B cell (primary cell): ENCODE measurements at regions not wholly inside any gene's neighbourhood (a gene's known extent, or its start where the extent isn't known, plus 50 kb on each side); places are given as distances from the start of the nearest gene placed in this dataset.

Experiments used
- ATAC-seq: fragments of 200-7000 bp; cut with Tn5 transposase; one replicate; pipeline ENCODE4 v1.10.0; 2021; ENCODE audit warnings: low read depth, mild to moderate bottlenecking, moderate number of reproducible peaks, moderate library complexity
- CTCF ChIA-PET: fragments of 350-600 bp; sonication (Branson Sonifier 250); formaldehyde crosslinking; loops from one replicate; lab custom pipeline; 2021; ENCODE audit warnings: antibody characterized with exemption, inconsistent platforms; lab: Charles Lee
- POLR2A ChIA-PET: fragments of 350-600 bp; sonication (Branson Sonifier 250); formaldehyde crosslinking; loops from one replicate; lab custom pipeline; 2021; ENCODE audit warnings: antibody characterized with exemption; lab: Charles Lee
- DNase-seq: peaks from one replicate; pipeline ENCODE4 v3.0.0; 2013
- H2AFZ ChIP-seq: 2 replicates; pipeline ENCODE4 v1.6.1; 2012; ENCODE audit warnings: mild to moderate bottlenecking, low read depth, low read length; ENCODE audit not compliant: insufficient read depth, poor library complexity, severe bottlenecking
- H3K27ac ChIP-seq, 2 donors: 1 replicate in 1 of 2; 2 replicates in 1 of 2; pipeline ENCODE4 v1.5.1; 2012 to 2013; ENCODE audit warnings: low read length in 2 of 2, mild to moderate bottlenecking in 2 of 2, moderate library complexity in 1 of 2
- H3K27me3 ChIP-seq, 4 experiments: fragments of 200-600 bp in 1 of 4; sonication (generic) in 1 of 4; replicated peaks in 1 of 4; 1 replicate in 2 of 4; 2 replicates in 2 of 4; pipeline versions ENCODE4 v1.6.1 to v1.7.0; 2013 to 2016; ENCODE audit warnings: low read length in 3 of 4, mild to moderate bottlenecking in 2 of 4, mixed read lengths in 1 of 4, moderate library complexity in 1 of 4; ENCODE audit not compliant: insufficient read depth in 4 of 4, control insufficient read depth in 3 of 4; ENCODE audit errors: control extremely low read depth in 1 of 4
- H3K36me3 ChIP-seq, 2 experiments: replicated peaks in 1 of 2; 1 replicate in 1 of 2; 2 replicates in 1 of 2; pipeline versions ENCODE4 v1.6.1 to v1.7.1; 2013; ENCODE audit warnings: low read length in 1 of 2; ENCODE audit not compliant: insufficient read depth in 2 of 2, control insufficient read depth in 1 of 2; ENCODE audit errors: control extremely low read depth in 1 of 2, extremely low read depth in 1 of 2
- H3K4me1 ChIP-seq, 2 donors: fragments of 200-600 bp in 1 of 2; sonication (generic) in 1 of 2; 1 replicate in 1 of 2; 2 replicates in 1 of 2; pipeline versions ENCODE4 v1.5.1 to v1.6.1; 2013 to 2017; ENCODE audit warnings: low read length in 2 of 2; ENCODE audit not compliant: control insufficient read depth in 2 of 2, insufficient read depth in 2 of 2
- H3K4me2 ChIP-seq: replicated peaks from 2 replicates; pipeline ENCODE3; 2012; ENCODE audit warnings: mild to moderate bottlenecking, low read depth, low read length; ENCODE audit not compliant: poor library complexity, severe bottlenecking
- H3K4me3 ChIP-seq, 5 experiments: fragments of 200-600 bp in 1 of 5; sonication (generic) in 1 of 5; 1 replicate in 3 of 5; 2 replicates in 2 of 5; pipeline versions ENCODE4 v1.5.1 to v1.7.0; 2011 to 2016; ENCODE audit warnings: low read length in 4 of 5, mild to moderate bottlenecking in 4 of 5, low read depth in 2 of 5, control low read depth in 1 of 5, moderate library complexity in 1 of 5; ENCODE audit not compliant: insufficient read depth in 1 of 5; ENCODE audit errors: control extremely low read depth in 1 of 5, extremely low read depth in 1 of 5
- H3K79me2 ChIP-seq: fragments of 200-600 bp; sonication (generic); one replicate; pipeline ENCODE4 v1.6.0; 2016; ENCODE audit warnings: low read length; ENCODE audit not compliant: control insufficient read depth, insufficient read depth
- H3K9ac ChIP-seq: fragments of 200-600 bp; sonication (generic); 2 replicates; pipeline ENCODE4 v1.6.1; 2017; ENCODE audit warnings: mild to moderate bottlenecking, low read length, moderate library complexity
- H3K9me3 ChIP-seq, 3 donors: one replicate each; pipeline versions ENCODE4 v1.6.1 to v1.7.1; 2013; ENCODE audit warnings: low read length in 2 of 3; ENCODE audit not compliant: control insufficient read depth in 2 of 3, insufficient read depth in 1 of 3; ENCODE audit errors: control extremely low read depth in 1 of 3
- H4K20me1 ChIP-seq: 2 replicates; pipeline ENCODE4 v1.6.0; 2012; ENCODE audit warnings: mild to moderate bottlenecking, low read length; ENCODE audit not compliant: insufficient read depth, control insufficient read depth, poor library complexity, severe bottlenecking
- H3K27ac Mint-ChIP-seq: one replicate; pipeline ENCODE4 v1.8.0; 2021; ENCODE audit warnings: mixed read lengths
- H3K27me3 Mint-ChIP-seq: one replicate; pipeline ENCODE4 v1.8.0; 2021; ENCODE audit warnings: mixed read lengths
- H3K4me1 Mint-ChIP-seq: one replicate; pipeline ENCODE4 v1.8.0; 2021; ENCODE audit warnings: mixed read lengths
- H3K4me3 Mint-ChIP-seq: one replicate; pipeline ENCODE4 v1.8.0; 2021; ENCODE audit warnings: mixed read lengths
- H3K9me3 Mint-ChIP-seq: one replicate; pipeline ENCODE4 v1.8.0; 2022; ENCODE audit warnings: mixed read lengths; ENCODE audit not compliant: insufficient read depth
- CTCF ChIP-seq: fragments of 200-600 bp; IDR thresholded peaks from one replicate; pipeline ENCODE4 v1.8.0; 2022; ENCODE audit warnings: antibody characterized with exemption, mild to moderate bottlenecking
- EZH2 ChIP-seq: IDR thresholded peaks from 2 replicates; pipeline ENCODE4 v1.6.1; 2012; ENCODE audit warnings: borderline replicate concordance, low read depth, mild to moderate bottlenecking, moderate library complexity, low read length; ENCODE audit not compliant: insufficient read depth, poor library complexity, severe bottlenecking
- WGBS: methylation state at CpG from one replicate; pipeline ENCODE4 v1.1.5; 2013; ENCODE audit warnings: missing lambda C conversion rate; ENCODE audit not compliant: insufficient coverage; 5-methylcytosine and 5-hydroxymethylcytosine counted together
- intact Hi-C: fragments of 100-400 bp; cut with micrococcal nuclease; formaldehyde crosslinking; loops from one replicate; pipeline ENCODE4 v1.10.0; 2022

GRCh38 chr1:10891091-10891490 is 94.6 kb upstream of the CASZ1 start:
- Mint-ChIP-seq H3K4me3 (no peak overlapping the region), H3K4me1 (peaks cover 1% of the 10 kb centered on the region), H3K9me3 (no peaks in the 10 kb centered on the region), H3K27me3 (peaks cover 38% of the 10 kb centered on the region), H3K27ac (no peak overlapping the region)
- no peaks in the 10 kb centered on the region for H3K36me3 ChIP-seq
- no peak overlapping the region for H3K4me3 ChIP-seq
- H3K4me1 ChIP-seq, result no peaks in the 10 kb centered on the region
- no peak for DNase-seq
- intact Hi-C loops, result no loop called here
- H3K27ac ChIP-seq, result no peak overlapping the region
- H3K9ac ChIP-seq, result no peak overlapping the region
- 62% methylated on average over 2 of the region's 4 CpGs for WGBS
- no peak overlapping the region for H3K4me2 ChIP-seq
- CTCF ChIA-PET, result interaction anchor here (0.7 to 1.1 kb wide), 2 partner anchors 361 to 930 kb away, joined by 3 read pairs; no protein-coding TSS in a partner anchor
- no peak for ATAC-seq
- TF ChIP-seq CTCF (no peak), EZH2 (no peak)
- POLR2A ChIA-PET, result no interaction called here
- no peaks in the 10 kb centered on the region for H3K79me2 ChIP-seq
- peaks cover 0 to 5% (median 0%) of the 10 kb centered on the region in 3 donors for H3K9me3 ChIP-seq
- H4K20me1 ChIP-seq, result no peaks in the 10 kb centered on the region
- peaks cover 0 to 20% (median 3%) of the 10 kb centered on the region in 4 experiments for H3K27me3 ChIP-seq
- H2AFZ ChIP-seq, result no peak overlapping the region

GRCh38 chr1:10892138-10893065 is 96.0 kb upstream of the CASZ1 start:
- H3K79me2 ChIP-seq, result no peaks in the 10 kb centered on the region
- ChIA-PET POLR2A (no interaction called here), CTCF (no interaction called here)
- H3K27ac ChIP-seq, result no peak overlapping the region
- H4K20me1 ChIP-seq, result no peaks in the 10 kb centered on the region
- H3K27me3 ChIP-seq, result peaks cover 0 to 20% (median 3%) of the 10 kb centered on the region in 4 experiments
- H3K36me3 ChIP-seq, result no peaks in the 10 kb centered on the region
- no peak overlapping the region for H3K4me3 ChIP-seq
- H3K4me1 ChIP-seq, result no peaks in the 10 kb centered on the region
- ATAC-seq, result no peak
- TF ChIP-seq EZH2, result no peak
- TF ChIP-seq CTCF, result peak; percentile 13
- WGBS, result 94% methylated on average over 5 of the region's 5 CpGs
- Mint-ChIP-seq H3K27me3 (peaks cover 39% of the 10 kb centered on the region), H3K4me3 (no peak overlapping the region), H3K4me1 (peaks cover 1% of the 10 kb centered on the region), H3K9me3 (no peaks in the 10 kb centered on the region), H3K27ac (peak overlapping the region; percentile 46)
- H3K9me3 ChIP-seq, result peaks cover 0 to 5% (median 0%) of the 10 kb centered on the region in 3 donors
- no peak for DNase-seq
- intact Hi-C loops, result no loop called here
- no peak overlapping the region for H3K9ac ChIP-seq
- H3K4me2 ChIP-seq, result no peak overlapping the region
- no peak overlapping the region for H2AFZ ChIP-seq
